CD1c-positive myeloid dendritic cell (primary cell): ENCODE measurements at regions not wholly inside any gene's neighbourhood (a gene's known extent, or its start where the extent isn't known, plus 50 kb on each side); places are given as distances from the start of the nearest gene placed in this dataset.

Experiments used
- DNase-seq: peaks from one replicate; pipeline ENCODE4 v3.0.0-alpha.2; 2016; ENCODE audit errors: extremely low spot score

- no peak for DNase-seq
Measured at GRCh38 chr4:129415004-129415403, 319.1 kb downstream of the C4orf33 start.

DNA sequence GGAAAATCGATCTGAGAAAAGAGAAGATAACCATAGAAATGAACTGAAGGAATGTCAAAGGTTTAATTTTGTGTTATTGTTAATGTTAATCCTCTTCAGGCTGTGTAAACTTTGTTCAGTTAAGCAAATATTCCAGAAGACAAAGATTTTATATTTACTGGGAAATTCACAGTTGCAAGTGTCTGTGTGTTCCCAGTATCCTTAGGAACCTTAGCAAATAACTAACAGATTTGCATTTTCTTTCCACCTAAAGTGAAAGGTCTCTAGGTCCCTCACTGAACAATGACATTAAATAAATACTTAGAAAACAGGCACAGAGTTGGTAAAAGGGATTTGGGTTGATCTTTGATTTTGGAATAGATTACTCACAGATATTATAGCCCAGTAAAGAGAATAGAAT lies 324.7 kb downstream of the C4orf33 start:
- DNase-seq, result no peak

GRCh38 chr4:129422277-129422676 lies 326.3 kb downstream of the C4orf33 start:
- DNase-seq, result no peak

GRCh38 chr4:129428454-129428853 lies 332.5 kb downstream of the C4orf33 start:
- DNase-seq, result no peak

DNA sequence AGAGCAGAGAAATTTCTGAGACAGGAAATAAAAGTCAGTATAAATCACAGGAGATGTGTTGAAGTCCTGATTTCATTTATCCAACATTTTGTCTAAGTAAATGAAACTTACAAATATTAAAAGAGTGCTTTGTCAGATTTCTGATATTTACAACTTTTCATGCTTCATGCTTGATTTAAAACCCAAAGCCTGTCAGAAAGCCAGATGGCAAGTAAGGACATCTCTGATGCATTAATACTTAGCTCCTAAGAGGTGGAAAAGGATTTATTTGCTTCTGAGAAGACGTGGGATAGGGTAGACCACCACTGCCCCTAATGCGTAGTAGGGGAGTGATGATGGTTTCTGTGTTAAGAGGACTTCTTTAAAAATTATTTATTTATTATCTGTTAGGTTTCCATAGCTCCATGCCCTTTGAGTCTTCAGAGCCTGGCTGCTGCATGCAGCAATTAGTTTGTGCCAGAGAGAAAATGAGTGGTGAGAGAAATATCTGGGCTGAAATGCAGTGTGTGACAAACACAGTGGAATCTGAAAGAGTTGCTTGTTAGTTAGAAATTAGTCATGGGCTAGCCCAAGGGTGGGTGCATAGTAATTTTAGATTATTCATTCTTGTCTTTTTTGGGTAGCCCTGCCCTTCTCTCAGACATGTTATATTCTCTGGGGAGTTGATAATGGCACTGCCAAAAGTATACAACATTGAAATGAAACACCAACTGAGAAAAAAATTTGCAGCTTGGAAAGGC lies 333.8 kb downstream of the C4orf33 start:
- no peak for DNase-seq

DNA sequence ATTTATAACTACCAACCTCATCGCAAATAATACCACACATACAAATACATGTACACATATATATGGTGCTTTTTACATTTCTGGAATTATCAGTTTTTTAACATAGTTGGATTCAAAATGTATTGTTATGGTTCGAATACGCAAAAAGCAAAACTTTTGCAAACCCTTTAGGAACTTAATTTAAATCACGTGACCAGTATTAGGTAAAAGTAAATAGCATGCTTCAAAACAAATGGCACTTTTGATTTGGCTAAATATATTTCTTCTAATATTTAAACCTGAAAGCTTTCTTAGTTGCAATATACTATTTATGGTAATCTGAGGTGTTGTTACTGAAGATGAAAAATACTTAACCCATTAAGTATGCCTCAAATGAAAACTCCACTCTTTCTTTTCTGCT lies 341.4 kb downstream of the C4orf33 start:
- DNase-seq, result no peak

- no peak for DNase-seq
Measured at GRCh38 chr4:129438456-129438981, 342.6 kb downstream of the C4orf33 start.

GRCh38 chr4:129446074-129446473 lies 350.1 kb downstream of the C4orf33 start:
- no peak for DNase-seq

- no peak for DNase-seq
Measured at GRCh38 chr4:129453524-129454200, 357.7 kb downstream of the C4orf33 start.

- no peak for DNase-seq
Measured at GRCh38 chr4:129455482-129455881, 359.5 kb downstream of the C4orf33 start.

DNA sequence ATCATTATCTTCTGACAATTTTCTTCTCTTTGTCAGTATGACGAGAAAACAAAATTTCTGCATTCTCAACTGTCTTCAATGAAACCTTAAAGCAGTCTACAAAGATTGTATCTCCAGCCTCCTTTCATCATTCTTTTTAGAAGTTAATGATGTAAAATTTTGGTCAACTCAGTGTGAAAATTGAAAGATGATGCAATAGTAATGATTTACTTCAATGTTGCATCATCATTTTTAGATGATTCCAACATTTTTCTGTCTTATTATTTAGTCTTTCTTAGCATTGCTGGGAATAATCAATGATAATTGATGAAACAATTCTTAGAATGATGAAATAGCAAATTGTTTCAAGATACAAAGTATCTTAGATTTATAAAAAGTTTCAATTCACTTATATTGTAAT lies 372.7 kb downstream of the C4orf33 start:
- no peak for DNase-seq

- no peak for DNase-seq
Measured at GRCh38 chr4:129474698-129475097, 378.7 kb downstream of the C4orf33 start.

GRCh38 chr4:129481107-129481506 lies 385.2 kb downstream of the C4orf33 start:
- DNase-seq, result no peak

- no peak for DNase-seq
Measured at GRCh38 chr4:129488427-129488826, 392.5 kb downstream of the C4orf33 start.

- no peak for DNase-seq
Measured at GRCh38 chr4:129490516-129490915, 394.6 kb downstream of the C4orf33 start.

DNA sequence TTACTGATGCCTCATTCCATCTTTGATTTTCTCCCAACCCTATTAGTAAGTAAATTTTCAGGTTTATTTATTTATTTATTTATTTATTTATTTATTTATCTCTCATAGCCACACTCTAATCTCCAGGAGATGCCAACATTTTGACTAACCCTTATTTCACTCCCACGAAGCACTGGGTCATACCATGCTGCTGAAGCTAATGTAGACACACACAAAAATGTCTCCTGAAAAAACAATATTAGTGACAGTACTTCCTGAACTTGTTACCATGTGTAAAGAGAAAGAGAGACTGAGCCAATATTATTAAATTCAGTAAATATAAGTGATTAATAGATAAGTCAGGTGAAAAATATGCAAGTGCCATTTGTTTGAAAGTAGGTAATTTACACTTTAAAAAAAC lies 402.7 kb downstream of the C4orf33 start:
- DNase-seq, result no peak

DNA sequence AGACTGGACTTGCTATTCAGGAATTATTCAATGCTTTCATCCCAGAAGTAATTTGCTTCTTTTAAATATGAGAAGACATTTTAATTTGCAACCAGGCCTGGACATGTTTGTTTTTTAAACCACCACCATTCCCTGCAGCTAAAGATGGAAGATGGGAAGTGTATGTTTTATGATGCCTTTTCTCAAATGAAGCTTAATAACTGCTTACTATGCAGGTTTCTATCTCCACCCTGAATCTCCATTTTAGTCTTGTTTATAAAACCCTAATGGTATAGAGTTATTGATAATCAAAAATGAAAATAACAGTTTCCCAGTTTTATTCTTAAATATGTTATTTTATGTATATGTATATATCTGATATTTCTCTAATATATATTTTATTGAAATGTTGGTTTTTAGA lies 418.9 kb downstream of the C4orf33 start:
- no peak for DNase-seq

- no peak for DNase-seq
Measured at GRCh38 chr4:129515356-129515755, 419.4 kb downstream of the C4orf33 start.

DNA sequence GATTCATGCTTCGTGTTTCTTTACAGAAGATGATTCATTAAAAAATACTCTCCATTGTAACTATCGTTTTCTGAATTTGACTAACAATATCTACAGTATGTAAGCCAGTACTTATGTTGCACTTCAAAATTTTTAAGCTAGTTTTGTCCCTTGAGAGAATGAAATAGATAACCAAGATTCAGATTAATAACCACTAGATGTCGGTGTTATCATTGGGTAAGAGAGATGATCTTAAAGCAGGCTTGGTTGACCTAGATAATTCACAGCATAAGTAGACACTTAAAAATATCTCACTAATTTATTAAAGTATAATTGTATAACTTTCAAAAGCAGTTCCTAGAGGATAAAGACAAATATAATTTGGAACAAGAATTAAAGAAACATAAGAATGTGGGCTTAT lies 430.9 kb downstream of the C4orf33 start:
- peak; percentile 3 for DNase-seq

DNA sequence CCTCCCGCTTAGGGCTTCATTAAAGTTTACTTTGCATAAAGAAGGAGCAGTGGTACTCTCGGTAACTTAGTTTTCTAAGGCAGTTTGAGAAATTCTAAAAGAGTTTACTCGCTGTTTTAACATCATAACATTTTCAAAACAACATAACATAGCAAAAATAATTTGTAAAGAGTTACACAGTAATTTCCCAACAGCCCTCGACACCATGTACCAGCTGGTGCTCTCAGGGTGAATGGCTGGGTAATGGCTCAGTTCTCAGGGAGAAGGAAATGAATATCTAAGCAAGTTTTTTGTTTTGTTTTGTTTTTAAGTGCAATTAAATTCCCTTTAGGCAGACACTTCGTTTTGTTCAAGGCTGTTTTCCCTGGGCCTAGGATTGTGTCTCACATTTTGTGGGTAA lies 435.3 kb downstream of the C4orf33 start:
- no peak for DNase-seq

DNA sequence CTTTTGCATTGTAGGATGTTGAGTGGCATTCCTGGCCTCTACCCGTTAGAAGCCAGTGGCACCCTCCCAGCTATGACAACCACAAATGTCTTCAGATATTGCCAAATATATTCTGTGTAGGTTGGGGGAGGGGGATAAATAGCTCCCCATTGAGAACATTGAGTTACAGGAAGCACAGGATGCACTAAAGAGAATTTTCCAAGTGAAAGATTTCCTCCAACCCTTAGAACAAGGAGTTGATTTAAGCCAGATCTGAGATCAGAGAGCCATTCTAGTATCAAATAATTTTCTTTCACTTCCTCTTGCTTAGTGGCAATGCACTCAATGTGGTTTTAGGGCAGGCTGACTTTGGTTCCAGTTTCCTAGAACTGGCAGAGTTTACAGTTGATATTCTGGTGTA lies 436.6 kb downstream of the C4orf33 start:
- DNase-seq, result peak; percentile 63

DNA sequence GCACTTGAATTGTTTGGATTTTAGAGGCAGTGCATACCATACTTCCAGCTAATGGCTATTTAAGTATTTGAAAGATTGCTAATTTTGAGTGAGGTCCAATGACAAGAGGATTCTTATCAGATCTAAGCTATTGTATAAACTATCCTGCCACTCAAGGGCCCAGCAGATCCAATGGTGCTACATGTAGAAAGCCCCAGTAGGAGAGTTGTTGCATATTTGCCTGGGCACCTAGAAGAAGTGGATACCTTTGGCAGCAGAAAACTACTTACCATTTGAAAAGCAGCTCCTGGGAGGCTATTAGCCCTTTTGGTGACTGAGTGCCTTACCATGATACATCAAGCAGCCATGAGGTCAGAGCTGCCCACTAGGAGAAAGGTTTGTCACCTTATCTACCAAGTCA lies 447.3 kb downstream of the C4orf33 start:
- no peak for DNase-seq

GRCh38 chr4:129545599-129546278 lies 449.8 kb downstream of the C4orf33 start:
- DNase-seq, result no peak
